H9 (cell line): ENCODE measurements at regions not wholly inside any gene's neighbourhood (a gene's known extent, or its start where the extent isn't known, plus 50 kb on each side); places are given as distances from the start of the nearest gene placed in this dataset.

Source experiments
- DNase-seq: peaks from one replicate; pipeline ENCODE4 v3.0.0-alpha.2; 2017
- H2AFZ ChIP-seq: one replicate; pipeline ENCODE4 v1.6.1; 2013; ENCODE audit warnings: mild to moderate bottlenecking, low read length, control low read depth, moderate library complexity
- H2AK5ac ChIP-seq: 2 replicates; pipeline ENCODE4 v1.6.1; 2013; ENCODE audit warnings: low read length, control low read depth, mixed read lengths; ENCODE audit not compliant: insufficient read length
- H2BK120ac ChIP-seq: one replicate; pipeline ENCODE4 v1.6.1; 2013; ENCODE audit warnings: low read depth, mild to moderate bottlenecking, low read length, control low read depth, inconsistent platforms; ENCODE audit not compliant: poor library complexity, severe bottlenecking
- H2BK12ac ChIP-seq: 2 replicates; pipeline ENCODE4 v1.6.1; 2013; ENCODE audit warnings: low read length, control low read depth, mixed read lengths, low read depth; ENCODE audit not compliant: insufficient read length
- H2BK15ac ChIP-seq: 2 replicates; pipeline ENCODE4 v1.6.1; 2013; ENCODE audit warnings: low read depth, low read length, control low read depth
- H2BK20ac ChIP-seq: one replicate; pipeline ENCODE4 v1.6.1; 2013; ENCODE audit warnings: low read depth, mild to moderate bottlenecking, low read length, control low read depth, inconsistent platforms; ENCODE audit not compliant: poor library complexity, severe bottlenecking
- H2BK5ac ChIP-seq: 2 replicates; pipeline ENCODE4 v1.6.1; 2013; ENCODE audit warnings: low read length, control low read depth, mixed read lengths; ENCODE audit not compliant: insufficient read length
- H3K14ac ChIP-seq: 2 replicates; pipeline ENCODE4 v1.6.1; 2013; ENCODE audit warnings: low read length, control low read depth; ENCODE audit not compliant: insufficient read depth
- H3K18ac ChIP-seq: 2 replicates; pipeline ENCODE4 v1.6.1; 2013; ENCODE audit warnings: low read depth, mild to moderate bottlenecking, mixed read lengths, low read length, control low read depth; ENCODE audit not compliant: insufficient read length
- H3K23ac ChIP-seq: 2 replicates; pipeline ENCODE4 v1.6.1; 2013; ENCODE audit warnings: low read length, control low read depth, mixed read lengths, low read depth; ENCODE audit not compliant: insufficient read length
- H3K23me2 ChIP-seq: 2 replicates; pipeline ENCODE4 v1.6.1; 2013; ENCODE audit warnings: low read depth, mild to moderate bottlenecking, mixed read lengths, low read length, control low read depth; ENCODE audit not compliant: insufficient read length, poor library complexity, severe bottlenecking
- H3K27ac ChIP-seq: 2 replicates; pipeline ENCODE4 v1.5.1; 2013; ENCODE audit warnings: low read length, control low read depth, mixed read lengths, low read depth; ENCODE audit not compliant: insufficient read length
- H3K27me3 ChIP-seq: 2 replicates; pipeline ENCODE4 v1.6.1; 2013; ENCODE audit warnings: low read length, control low read depth, inconsistent platforms; ENCODE audit not compliant: insufficient read depth
- H3K4ac ChIP-seq: 2 replicates; pipeline ENCODE4 v1.6.1; 2013; ENCODE audit warnings: low read depth, mild to moderate bottlenecking, control low read depth, inconsistent platforms, low read length, moderate library complexity
- H3K4me1 ChIP-seq: 2 replicates; pipeline ENCODE4 v1.6.1; 2013; ENCODE audit warnings: low read length, control low read depth, inconsistent platforms; ENCODE audit not compliant: insufficient read depth
- H3K4me2 ChIP-seq: 2 replicates; pipeline ENCODE4 v1.6.1; 2013; ENCODE audit warnings: low read length, control low read depth, mixed read lengths; ENCODE audit not compliant: insufficient read length, insufficient read depth
- H3K56ac ChIP-seq: 2 replicates; pipeline ENCODE4 v1.6.1; 2013; ENCODE audit warnings: low read depth, mild to moderate bottlenecking, mixed read lengths, low read length, control low read depth; ENCODE audit not compliant: insufficient read length
- H3K79me1 ChIP-seq: 2 replicates; pipeline ENCODE4 v1.6.1; 2013; ENCODE audit warnings: low read depth, mild to moderate bottlenecking, moderate library complexity, low read length, control low read depth, inconsistent platforms; ENCODE audit not compliant: insufficient read depth, poor library complexity, severe bottlenecking
- H3K79me2 ChIP-seq: 2 replicates; pipeline ENCODE4 v1.6.1; 2013; ENCODE audit warnings: low read length, control low read depth, inconsistent platforms; ENCODE audit not compliant: insufficient read depth
- H3K9ac ChIP-seq: 2 replicates; pipeline ENCODE4 v1.6.1; 2013; ENCODE audit warnings: low read length, control low read depth, mixed read lengths; ENCODE audit not compliant: insufficient read length; ENCODE audit errors: extremely low read depth
- H3K9me3 ChIP-seq: one replicate; pipeline ENCODE4 v1.6.1; 2013; ENCODE audit warnings: low read depth, low read length, inconsistent platforms; ENCODE audit not compliant: control insufficient read depth
- H3T11ph ChIP-seq: one replicate; pipeline ENCODE4 v1.6.1; 2013; ENCODE audit warnings: mild to moderate bottlenecking, low read length, control low read depth, inconsistent platforms
- H4K20me1 ChIP-seq: one replicate; pipeline ENCODE4 v1.6.1; 2013; ENCODE audit not compliant: control insufficient read depth, insufficient read length, insufficient read depth
- H4K5ac ChIP-seq: 2 replicates; pipeline ENCODE4 v1.6.1; 2013; ENCODE audit warnings: low read depth, mild to moderate bottlenecking, mixed read lengths, low read length, control low read depth; ENCODE audit not compliant: insufficient read length
- H4K8ac ChIP-seq: replicated peaks from 2 replicates; pipeline ENCODE4 v1.6.1; 2013; ENCODE audit warnings: low read length, control low read depth, mixed read lengths, low read depth; ENCODE audit not compliant: insufficient read length
- H4K91ac ChIP-seq: 2 replicates; pipeline ENCODE4 v1.6.1; 2013; ENCODE audit warnings: low read depth, mild to moderate bottlenecking, moderate library complexity, mixed read lengths, low read length, control low read depth; ENCODE audit not compliant: insufficient read length
- H3K27ac Mint-ChIP-seq, 3 experiments: 2 replicates in 2 of 3; 3 replicates in 1 of 3; pipeline ENCODE4 v1.8.0; 2020 to 2021; ENCODE audit warnings: mixed read lengths in 3 of 3, mild to moderate bottlenecking in 1 of 3, moderate library complexity in 1 of 3
- H3K27me3 Mint-ChIP-seq: 2 replicates; pipeline ENCODE4 v1.8.0; 2021; ENCODE audit warnings: low read depth, mild to moderate bottlenecking, moderate library complexity, mixed read lengths
- H3K36me3 Mint-ChIP-seq, 3 experiments: 2 replicates in 2 of 3; 3 replicates in 1 of 3; pipeline ENCODE4 v1.8.0; 2020 to 2021; ENCODE audit warnings: low read depth in 3 of 3, mixed read lengths in 3 of 3; ENCODE audit not compliant: insufficient read depth in 1 of 3
- H3K4me1 Mint-ChIP-seq, 2 experiments: 2 replicates each; pipeline ENCODE4 v1.8.0; 2020; ENCODE audit warnings: mixed read lengths in 2 of 2
- H3K4me3 Mint-ChIP-seq, 2 experiments: 2 replicates in 1 of 2; 3 replicates in 1 of 2; pipeline ENCODE4 v1.8.0; 2020 to 2021; ENCODE audit warnings: mild to moderate bottlenecking in 2 of 2, mixed read lengths in 2 of 2, moderate library complexity in 1 of 2
- H3K9me3 Mint-ChIP-seq, 2 experiments: 2 replicates in 1 of 2; 3 replicates in 1 of 2; pipeline ENCODE4 v1.8.0; 2020; ENCODE audit warnings: mild to moderate bottlenecking in 2 of 2, mixed read lengths in 2 of 2, moderate library complexity in 1 of 2
- CTCF ChIP-seq: fragments of 200-600 bp; sonication (generic); conservative IDR thresholded peaks from 3 replicates; pipeline ENCODE4 v1.8.0; 2021; ENCODE audit warnings: antibody characterized with exemption, mild to moderate bottlenecking
- WGBS: extraction: QIAGEN DNeasy Blood & Tissue Kit; methylation state at CpG from one replicate; pipeline ENCODE4 v1.1.7; 2013; ENCODE audit warnings: missing lambda C conversion rate, low lambda C conversion rate, mixed read lengths; ENCODE audit not compliant: insufficient read length; ENCODE audit errors: extremely low coverage; 5-methylcytosine and 5-hydroxymethylcytosine counted together

- no CpG with 5 or more reads among the region's 5 CpGs for WGBS
- 0 out of 7 replicates have a peak overlapping the region, but pooled peaks of 1 of the 3 experiments have one; percentile 5 for H3K27ac Mint-ChIP-seq
- no peak overlapping the region for H3K27ac ChIP-seq
Observed at GRCh38 chr2:181304011-181304844, 153.0 kb upstream of the ITGA4 start.

More at GRCh38 chr2:181304011-181304844, 153.0 kb upstream of the ITGA4 start:
- H4K91ac ChIP-seq = no peak overlapping the region
- no peaks in the 10 kb centered on the region for H3K27me3 ChIP-seq
- DNase-seq = no peak
- Mint-ChIP-seq H3K4me1 (peaks cover 7 to 8% of the 10 kb centered on the region in 2 experiments), H3K4me3 (no peak overlapping the region), H3K27me3 (no peaks in the 10 kb centered on the region), H3K9me3 (no peaks in the 10 kb centered on the region), H3K36me3 (no peaks in the 10 kb centered on the region)
- no peak overlapping the region for H3K9ac ChIP-seq
- H3T11ph ChIP-seq = no peak overlapping the region
- no peak overlapping the region for H2BK5ac ChIP-seq
- no peak overlapping the region for H2BK15ac ChIP-seq
- no peaks in the 10 kb centered on the region for H3K4me1 ChIP-seq
- H2BK120ac ChIP-seq = no peak overlapping the region
- H3K4me2 ChIP-seq = no peak overlapping the region
- no peaks in the 10 kb centered on the region for H3K9me3 ChIP-seq
- H2AFZ ChIP-seq = no peak overlapping the region
- no peaks in the 10 kb centered on the region for H4K20me1 ChIP-seq
- H3K56ac ChIP-seq = no peak overlapping the region
- no peak overlapping the region for H3K18ac ChIP-seq
- H3K14ac ChIP-seq = no peak overlapping the region
- TF ChIP-seq CTCF = no peak
- H2BK12ac ChIP-seq = no peak overlapping the region
- H4K8ac ChIP-seq = no peak overlapping the region
- no peak overlapping the region for H3K23ac ChIP-seq
- H3K79me1 ChIP-seq = no peaks in the 10 kb centered on the region
- no peak overlapping the region for H3K4ac ChIP-seq
- no peaks in the 10 kb centered on the region for H3K23me2 ChIP-seq
- H2BK20ac ChIP-seq = no peak overlapping the region
- H3K79me2 ChIP-seq = no peaks in the 10 kb centered on the region
- H2AK5ac ChIP-seq = no peak overlapping the region
- H4K5ac ChIP-seq = no peak overlapping the region
